AG10803 (cell line): ENCODE measurements at regions not wholly inside any gene's neighbourhood (a gene's known extent, or its start where the extent isn't known, plus 50 kb on each side); places are given as distances from the start of the nearest gene placed in this dataset.
A peak's percentile ranks its signal among the peaks of the same experiment; 100 is the strongest.

Experiments
- DNase-seq: peaks from one replicate; pipeline ENCODE4 v3.0.0; 2010; ENCODE audit warnings: low read depth
- H3K4me3 ChIP-seq: 2 replicates; pipeline ENCODE4 v1.5.1; 2011; ENCODE audit warnings: mild to moderate bottlenecking, low read length, control low read depth
- TF ChIP-seq, protein P1 (sequence below): conservative IDR thresholded peaks from 2 replicates; pipeline ENCODE4 v1.5.1; 2011; ENCODE audit warnings: mild to moderate bottlenecking, low read length, control low read depth, inconsistent platforms

DNA sequence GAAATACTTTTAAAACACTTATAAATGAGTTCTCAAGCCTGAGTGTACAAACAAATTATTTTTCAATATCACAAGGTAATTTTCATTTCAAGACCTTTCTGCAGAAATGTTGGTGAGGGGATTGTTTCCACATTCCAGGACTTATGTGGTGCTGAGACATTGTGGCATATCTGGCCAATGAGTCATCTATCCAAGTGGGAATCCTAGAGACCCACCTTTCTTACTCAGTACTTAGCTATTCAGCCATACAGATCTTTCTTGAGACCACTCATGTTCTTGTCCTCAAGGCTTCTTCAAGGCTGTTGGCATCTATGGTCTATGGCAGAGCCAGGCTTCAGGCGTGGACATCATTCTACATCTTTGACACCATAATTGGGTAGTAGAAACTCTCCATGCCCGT lies 225.4 kb downstream of the DKK1 start:
- DNase-seq, result peak; percentile 40
- TF ChIP-seq, protein P1, sequence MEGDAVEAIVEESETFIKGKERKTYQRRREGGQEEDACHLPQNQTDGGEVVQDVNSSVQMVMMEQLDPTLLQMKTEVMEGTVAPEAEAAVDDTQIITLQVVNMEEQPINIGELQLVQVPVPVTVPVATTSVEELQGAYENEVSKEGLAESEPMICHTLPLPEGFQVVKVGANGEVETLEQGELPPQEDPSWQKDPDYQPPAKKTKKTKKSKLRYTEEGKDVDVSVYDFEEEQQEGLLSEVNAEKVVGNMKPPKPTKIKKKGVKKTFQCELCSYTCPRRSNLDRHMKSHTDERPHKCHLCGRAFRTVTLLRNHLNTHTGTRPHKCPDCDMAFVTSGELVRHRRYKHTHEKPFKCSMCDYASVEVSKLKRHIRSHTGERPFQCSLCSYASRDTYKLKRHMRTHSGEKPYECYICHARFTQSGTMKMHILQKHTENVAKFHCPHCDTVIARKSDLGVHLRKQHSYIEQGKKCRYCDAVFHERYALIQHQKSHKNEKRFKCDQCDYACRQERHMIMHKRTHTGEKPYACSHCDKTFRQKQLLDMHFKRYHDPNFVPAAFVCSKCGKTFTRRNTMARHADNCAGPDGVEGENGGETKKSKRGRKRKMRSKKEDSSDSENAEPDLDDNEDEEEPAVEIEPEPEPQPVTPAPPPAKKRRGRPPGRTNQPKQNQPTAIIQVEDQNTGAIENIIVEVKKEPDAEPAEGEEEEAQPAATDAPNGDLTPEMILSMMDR, result no peak
- no peak overlapping the region for H3K4me3 ChIP-seq

DNA sequence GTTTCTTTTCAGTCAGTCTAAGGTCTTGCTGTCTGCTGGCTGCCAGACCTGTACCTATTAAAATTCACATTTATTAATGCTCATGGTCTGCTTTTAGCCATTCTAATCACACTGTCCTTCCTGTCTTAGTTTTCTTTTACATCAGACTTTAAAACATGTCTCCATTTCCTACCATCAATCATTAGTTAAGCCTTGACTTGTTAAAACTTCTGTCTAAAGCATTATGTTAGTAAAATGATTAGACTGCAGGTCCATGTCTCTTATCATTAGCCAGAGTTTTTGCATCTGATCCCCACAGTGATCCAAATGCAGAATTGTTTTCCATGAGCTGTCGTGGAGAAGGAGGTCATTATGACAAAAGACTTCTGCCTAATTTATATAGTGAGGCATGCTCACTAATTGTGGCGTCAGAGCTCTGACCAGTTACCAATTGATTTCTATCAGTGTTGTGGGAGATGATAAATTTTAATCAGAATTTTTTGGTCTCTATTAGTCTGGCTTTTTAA lies 226.5 kb downstream of the DKK1 start:
- no peak for DNase-seq
- no peak overlapping the region for H3K4me3 ChIP-seq
- TF ChIP-seq, protein P1, result no peak

DNA sequence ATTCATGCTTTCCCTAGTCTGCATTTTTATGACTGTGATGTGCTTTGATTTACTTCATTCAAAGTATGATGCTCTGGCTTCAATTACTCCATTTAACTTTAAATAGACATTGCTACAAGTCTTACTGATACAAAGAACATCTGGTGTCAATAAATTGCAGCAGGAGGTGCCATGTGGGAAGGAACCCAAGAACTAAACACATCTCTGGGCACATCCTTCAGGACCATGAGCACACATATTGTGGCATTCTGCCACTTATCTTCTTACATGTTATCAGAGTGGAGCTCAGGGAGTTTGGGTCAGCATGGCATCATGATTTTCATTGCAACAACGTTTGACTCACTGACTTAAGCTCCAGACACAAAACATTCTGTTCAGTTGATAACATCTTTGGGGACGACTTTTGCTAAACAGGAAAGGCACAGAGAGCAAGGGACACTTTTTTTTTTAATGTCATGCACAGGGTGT lies 227.0 kb downstream of the DKK1 start:
- H3K4me3 ChIP-seq, result no peak overlapping the region
- TF ChIP-seq, protein P1, result no peak
- DNase-seq, result peak; percentile 87

DNA sequence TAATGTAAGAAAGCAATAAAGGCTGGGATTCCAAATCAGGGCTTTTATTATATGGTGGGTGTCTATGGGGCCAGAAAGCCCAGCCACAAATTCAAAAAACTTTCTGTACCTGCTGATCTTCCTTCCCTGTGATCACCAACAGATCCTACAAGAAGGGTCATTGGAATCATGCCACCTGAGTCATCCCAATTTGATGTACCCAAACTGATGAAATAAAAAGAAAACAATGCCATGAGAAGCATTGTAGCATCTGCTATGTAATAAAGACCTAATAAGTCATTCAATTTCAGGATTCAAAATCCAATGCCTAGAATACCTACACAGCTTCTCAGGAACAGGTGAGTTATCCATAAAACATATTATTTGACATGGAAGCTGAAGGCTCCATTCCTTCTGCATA lies 228.8 kb downstream of the DKK1 start:
- peak; percentile 47 for DNase-seq
- H3K4me3 ChIP-seq, result no peak overlapping the region
- TF ChIP-seq, protein P1, result no peak

DNA sequence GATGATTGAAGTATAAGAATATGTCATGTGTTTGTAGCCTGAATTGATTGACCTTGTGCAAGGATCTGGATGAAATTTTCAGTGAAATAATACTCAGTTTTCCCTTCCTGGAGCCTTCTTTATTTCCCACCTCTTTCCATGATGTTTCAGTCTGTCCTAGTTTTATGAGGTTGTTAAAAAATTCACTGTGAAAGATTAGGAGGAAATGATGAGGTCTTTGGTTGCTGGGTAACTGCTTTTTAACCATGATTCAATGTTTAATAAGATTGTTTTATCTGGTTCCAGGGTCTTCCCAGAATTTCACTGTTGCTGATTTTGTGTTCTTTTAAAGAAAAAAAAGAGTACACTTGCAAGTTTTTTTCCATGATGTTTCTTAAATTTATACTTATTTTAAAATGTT lies 221.5 kb downstream of the MBL2 start:
- no peak for DNase-seq
- no peak overlapping the region for H3K4me3 ChIP-seq
- TF ChIP-seq, protein P1, result no peak

DNA sequence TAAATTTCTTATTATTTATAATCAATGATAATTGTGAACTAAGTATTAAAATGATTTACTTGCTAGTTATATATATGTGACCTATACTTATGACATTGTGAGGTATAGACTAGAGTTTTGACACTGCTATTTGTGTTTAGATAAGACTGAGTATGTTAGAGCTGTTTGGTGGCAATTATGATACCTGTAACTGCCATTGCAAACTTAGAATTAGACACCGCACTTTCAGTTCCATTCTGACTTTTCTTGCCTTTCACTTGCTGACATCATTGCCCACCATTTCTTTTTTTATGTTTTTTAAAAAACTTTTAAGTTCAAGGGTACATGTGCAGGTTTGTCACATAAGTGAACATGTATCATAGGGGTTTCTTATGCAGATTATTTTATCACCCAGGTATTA lies 214.5 kb downstream of the MBL2 start:
- no peak for DNase-seq
- no peak overlapping the region for H3K4me3 ChIP-seq
- TF ChIP-seq, protein P1, result no peak

DNA sequence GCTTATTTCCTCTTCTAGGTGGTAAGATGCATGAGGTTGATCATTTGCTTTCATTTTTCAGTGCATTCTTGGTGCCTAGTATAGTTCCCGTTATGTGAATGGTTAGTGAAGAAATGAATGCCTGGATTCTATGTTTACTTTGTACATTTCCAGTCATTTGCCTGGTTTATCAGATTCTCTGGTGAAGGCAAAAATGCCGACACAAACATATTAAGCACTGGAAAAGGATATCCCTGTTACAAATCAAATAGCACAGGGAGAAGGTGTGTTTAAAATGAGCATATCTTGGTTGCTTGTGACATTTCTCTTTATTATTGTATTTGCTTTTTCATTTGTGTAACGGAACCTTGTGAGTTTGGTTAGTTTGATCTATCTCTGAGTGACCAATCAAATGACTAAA lies 211.3 kb downstream of the MBL2 start:
- no peak overlapping the region for H3K4me3 ChIP-seq
- TF ChIP-seq, protein P1, result no peak
- no peak for DNase-seq
